Endodermal cell (in vitro differentiated cells): ENCODE measurements at regions not wholly inside any gene's neighbourhood (a gene's known extent, or its start where the extent isn't known, plus 50 kb on each side); places are given as distances from the start of the nearest gene placed in this dataset.

Experiments
- DNase-seq: peaks from one replicate; pipeline ENCODE4 v3.0.0-alpha.2; 2017
- H3K27ac ChIP-seq: 2 replicates; pipeline ENCODE4 v1.5.1; 2013; ENCODE audit warnings: mild to moderate bottlenecking, low read depth, low read length, moderate library complexity
- H3K27me3 ChIP-seq: 2 replicates; pipeline ENCODE4 v1.6.1; 2013; ENCODE audit warnings: mild to moderate bottlenecking, low read length, moderate library complexity; ENCODE audit not compliant: insufficient read depth, control insufficient read depth, poor library complexity, severe bottlenecking
- H3K36me3 ChIP-seq: 2 replicates; pipeline ENCODE4 v1.7.0; 2013; ENCODE audit warnings: mild to moderate bottlenecking, low read length, moderate library complexity; ENCODE audit not compliant: control insufficient read depth, insufficient read depth
- H3K4me1 ChIP-seq: one replicate; pipeline ENCODE4 v1.7.0; 2013; ENCODE audit warnings: low read length; ENCODE audit not compliant: control insufficient read depth, insufficient read depth
- H3K4me3 ChIP-seq: 2 replicates; pipeline ENCODE4 v1.5.1; 2013; ENCODE audit warnings: mild to moderate bottlenecking, low read length, moderate library complexity
- H3K9ac ChIP-seq: 2 replicates; pipeline ENCODE4 v1.6.1; 2013; ENCODE audit warnings: mild to moderate bottlenecking, low read length, moderate library complexity; ENCODE audit not compliant: poor library complexity, severe bottlenecking; ENCODE audit errors: extremely low read depth
- H3K9me3 ChIP-seq: 2 replicates; pipeline ENCODE4 v1.6.1; 2013; ENCODE audit warnings: mild to moderate bottlenecking, low read length, moderate library complexity; ENCODE audit not compliant: control insufficient read depth
- H3K27ac Mint-ChIP-seq: 2 replicates; pipeline ENCODE4 v1.8.0; 2020; ENCODE audit warnings: mixed read lengths
- H3K27me3 Mint-ChIP-seq: 2 replicates; pipeline ENCODE4 v1.8.0; 2021; ENCODE audit warnings: mild to moderate bottlenecking, mixed read lengths; ENCODE audit not compliant: insufficient read depth
- H3K36me3 Mint-ChIP-seq: 2 replicates; pipeline ENCODE4 v1.8.0; 2020; ENCODE audit warnings: low read depth, mixed read lengths
- H3K4me1 Mint-ChIP-seq: 2 replicates; pipeline ENCODE4 v1.8.0; 2020; ENCODE audit warnings: mixed read lengths
- H3K4me3 Mint-ChIP-seq: 2 replicates; pipeline ENCODE4 v1.8.0; 2020; ENCODE audit warnings: mild to moderate bottlenecking, moderate library complexity, mixed read lengths
- H3K9me3 Mint-ChIP-seq: 2 replicates; pipeline ENCODE4 v1.8.0; 2020; ENCODE audit warnings: mild to moderate bottlenecking, mixed read lengths
- WGBS, 2 experiments: methylation state at CpG; one replicate each; pipeline versions ENCODE4 v1.1.5 to v1.1.7; 2013; ENCODE audit warnings: missing lambda C conversion rate in 2 of 2, mixed read lengths in 1 of 2; ENCODE audit not compliant: insufficient coverage in 1 of 2, insufficient read length in 1 of 2; 5-methylcytosine and 5-hydroxymethylcytosine counted together
- TF ChIP-seq, protein P1 (sequence below): fragments of 200-600 bp; sonication (generic); conservative IDR thresholded peaks from 2 replicates; pipeline ENCODE4 v1.5.0; 2021; ENCODE audit warnings: antibody characterized with exemption, mild to moderate bottlenecking

GRCh38 chr3:95226437-95226836 lies 1163.6 kb downstream of the NSUN3 start:
- Histone ChIP-seq H3K4me3 (no peak overlapping the region), H3K36me3 (no peaks in the 10 kb centered on the region), H3K4me1 (no peaks in the 10 kb centered on the region), H3K27me3 (no peaks in the 10 kb centered on the region), H3K9me3 (peaks cover 33% of the 10 kb centered on the region), H3K9ac (no peak overlapping the region), H3K27ac (no peak overlapping the region)
- WGBS, 2 experiments = 92 to 100% methylated on average over 1 to 3 of the region's 5 CpGs
- Mint-ChIP-seq H3K36me3 (peaks cover 3% of the 10 kb centered on the region), H3K4me3 (no peak overlapping the region), H3K27ac (no peak overlapping the region), H3K9me3 (peaks cover 33% of the 10 kb centered on the region), H3K4me1 (no peaks in the 10 kb centered on the region), H3K27me3 (no peaks in the 10 kb centered on the region)
- TF ChIP-seq, protein P1, sequence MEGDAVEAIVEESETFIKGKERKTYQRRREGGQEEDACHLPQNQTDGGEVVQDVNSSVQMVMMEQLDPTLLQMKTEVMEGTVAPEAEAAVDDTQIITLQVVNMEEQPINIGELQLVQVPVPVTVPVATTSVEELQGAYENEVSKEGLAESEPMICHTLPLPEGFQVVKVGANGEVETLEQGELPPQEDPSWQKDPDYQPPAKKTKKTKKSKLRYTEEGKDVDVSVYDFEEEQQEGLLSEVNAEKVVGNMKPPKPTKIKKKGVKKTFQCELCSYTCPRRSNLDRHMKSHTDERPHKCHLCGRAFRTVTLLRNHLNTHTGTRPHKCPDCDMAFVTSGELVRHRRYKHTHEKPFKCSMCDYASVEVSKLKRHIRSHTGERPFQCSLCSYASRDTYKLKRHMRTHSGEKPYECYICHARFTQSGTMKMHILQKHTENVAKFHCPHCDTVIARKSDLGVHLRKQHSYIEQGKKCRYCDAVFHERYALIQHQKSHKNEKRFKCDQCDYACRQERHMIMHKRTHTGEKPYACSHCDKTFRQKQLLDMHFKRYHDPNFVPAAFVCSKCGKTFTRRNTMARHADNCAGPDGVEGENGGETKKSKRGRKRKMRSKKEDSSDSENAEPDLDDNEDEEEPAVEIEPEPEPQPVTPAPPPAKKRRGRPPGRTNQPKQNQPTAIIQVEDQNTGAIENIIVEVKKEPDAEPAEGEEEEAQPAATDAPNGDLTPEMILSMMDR = no peak
- DNase-seq = no peak

GRCh38 chr3:95227092-95227491 lies 1164.2 kb downstream of the NSUN3 start:
- TF ChIP-seq, protein P1 = no peak
- H3K9me3 Mint-ChIP-seq = peaks cover 28% of the 10 kb centered on the region
- no peak overlapping the region for H3K9ac ChIP-seq

GRCh38 chr3:95228416-95228815 lies 1165.6 kb downstream of the NSUN3 start:
- 89 to 96% methylated on average over 5 to 7 of the region's 7 CpGs for WGBS, 2 experiments
- TF ChIP-seq, protein P1 = no peak
- Histone ChIP-seq H3K4me3 (peak overlapping the region; percentile 62), H3K27ac (no peak overlapping the region), H3K9ac (no peak overlapping the region), H3K27me3 (no peaks in the 10 kb centered on the region), H3K36me3 (no peaks in the 10 kb centered on the region), H3K9me3 (peaks cover 33% of the 10 kb centered on the region), H3K4me1 (no peaks in the 10 kb centered on the region)
- Mint-ChIP-seq H3K36me3 (peaks cover 3% of the 10 kb centered on the region), H3K27ac (no peak overlapping the region), H3K27me3 (no peaks in the 10 kb centered on the region), H3K4me1 (no peaks in the 10 kb centered on the region), H3K9me3 (peaks cover 28% of the 10 kb centered on the region), H3K4me3 (no peak overlapping the region)
- DNase-seq = no peak

More at GRCh38 chr3:95227092-95227491, 1164.2 kb downstream of the NSUN3 start:
- no peak overlapping the region for H3K4me3 ChIP-seq
- H3K36me3 ChIP-seq = no peaks in the 10 kb centered on the region
- Mint-ChIP-seq H3K4me3 (no peak overlapping the region), H3K4me1 (no peaks in the 10 kb centered on the region), H3K27ac (no peak overlapping the region), H3K36me3 (peaks cover 3% of the 10 kb centered on the region), H3K27me3 (no peaks in the 10 kb centered on the region)
- H3K27me3 ChIP-seq = no peaks in the 10 kb centered on the region
- no peaks in the 10 kb centered on the region for H3K4me1 ChIP-seq
- H3K27ac ChIP-seq = no peak overlapping the region
- H3K9me3 ChIP-seq = peaks cover 33% of the 10 kb centered on the region
- DNase-seq = no peak
- WGBS, 2 experiments = 92 to 100% methylated on average over 3 to 4 of the region's 4 CpGs
